Uterus (tissue), 3 donors: ENCODE measurements at regions not wholly inside any gene's neighbourhood (a gene's known extent, or its start where the extent isn't known, plus 50 kb on each side); places are given as distances from the start of the nearest gene placed in this dataset.

Experiments
- DNase-seq, 2 donors: peaks; one replicate each; pipeline ENCODE4 v3.0.0-alpha.2; 2019 to 2020
- H3K27ac ChIP-seq, 2 donors: fragments of 200-600 bp; sonication (generic); 1 replicate in 1 of 2; 2 replicates in 1 of 2; pipeline ENCODE4 v1.5.1; 2016 to 2018
- H3K27me3 ChIP-seq, 2 donors: fragments of 200-600 bp; sonication (generic); one replicate each; pipeline ENCODE4 v1.5.1; 2018 to 2019; ENCODE audit warnings: control low read depth in 1 of 2
- H3K36me3 ChIP-seq, 2 donors: fragments of 200-600 bp; sonication (generic); one replicate each; pipeline ENCODE4 v1.5.1; 2019; ENCODE audit warnings: control low read depth in 1 of 2
- H3K4me1 ChIP-seq, 2 donors: fragments of 200-600 bp; sonication (generic); one replicate each; pipeline ENCODE4 v1.5.1; 2018 to 2019; ENCODE audit warnings: control low read depth in 1 of 2
- H3K4me3 ChIP-seq, 2 donors: fragments of 200-600 bp; sonication (generic); 1 replicate in 1 of 2; 2 replicates in 1 of 2; pipeline ENCODE4 v1.5.1; 2018 to 2019; ENCODE audit warnings: mild to moderate bottlenecking in 1 of 2
- H3K9me3 ChIP-seq, 2 donors: fragments of 200-600 bp; sonication (generic); one replicate each; pipeline ENCODE4 v1.5.1; 2019; ENCODE audit warnings: control low read depth in 1 of 2
- CTCF ChIP-seq, 4 experiments: fragments of 200-600 bp in 2 of 4; fragments of 450-650 bp in 2 of 4; sonication (generic) in 2 of 4; IDR thresholded peaks; one replicate each; pipeline ENCODE4 v1.5.1; 2016 to 2019; ENCODE audit warnings: antibody characterized with exemption in 4 of 4, mild to moderate bottlenecking in 2 of 4, moderate library complexity in 1 of 4
- POLR2A ChIP-seq, 2 donors: fragments of 450-650 bp; IDR thresholded peaks; one replicate each; pipeline ENCODE4 v1.6.1; 2016; ENCODE audit warnings: antibody characterized with exemption in 2 of 2, mild to moderate bottlenecking in 1 of 2, moderate library complexity in 1 of 2
- intact Hi-C: fragments of 100-400 bp; cut with DNase I; formaldehyde crosslinking; loops from one replicate; pipeline ENCODE4 v1.15.1; 2023; ENCODE audit warnings: low total_unique reads
- donor health status: DM: yes; HTN: yes; CAD: no.

DNA sequence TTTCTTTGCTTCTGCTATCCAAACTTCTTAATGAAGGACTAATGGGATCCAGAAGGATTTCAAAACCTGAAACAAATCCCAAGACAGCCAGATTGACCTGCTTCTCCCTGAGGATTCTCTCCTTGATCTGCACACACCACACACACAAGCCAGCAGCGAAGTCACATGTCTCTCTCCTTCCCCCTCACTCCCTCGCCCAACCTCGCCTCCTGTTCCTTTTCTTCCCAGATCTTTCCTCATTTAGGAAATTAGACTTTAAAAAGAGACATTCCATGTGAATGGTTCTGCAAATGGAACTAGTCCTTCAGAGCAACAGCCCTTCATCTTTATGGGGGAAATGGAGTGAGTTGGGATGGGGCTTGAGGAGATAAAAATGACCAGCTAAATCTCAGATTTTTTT, 639.1 kb upstream of the SETBP1 start:
- Histone ChIP-seq H3K9me3 (no peaks in the 10 kb centered on the region), H3K27ac (no peak overlapping the region), H3K27me3 (no peaks in the 10 kb centered on the region), H3K36me3 (no peaks in the 10 kb centered on the region), H3K4me3 (no peak overlapping the region), H3K4me1 (no peaks in the 10 kb centered on the region)
- intact Hi-C loops: no loop called here
- no peak for TF ChIP-seq CTCF (IDR thresholded peaks at IDR 0.05)
- no peak for TF ChIP-seq POLR2A (IDR thresholded peaks at IDR 0.05)
- DNase-seq: no peak

DNA sequence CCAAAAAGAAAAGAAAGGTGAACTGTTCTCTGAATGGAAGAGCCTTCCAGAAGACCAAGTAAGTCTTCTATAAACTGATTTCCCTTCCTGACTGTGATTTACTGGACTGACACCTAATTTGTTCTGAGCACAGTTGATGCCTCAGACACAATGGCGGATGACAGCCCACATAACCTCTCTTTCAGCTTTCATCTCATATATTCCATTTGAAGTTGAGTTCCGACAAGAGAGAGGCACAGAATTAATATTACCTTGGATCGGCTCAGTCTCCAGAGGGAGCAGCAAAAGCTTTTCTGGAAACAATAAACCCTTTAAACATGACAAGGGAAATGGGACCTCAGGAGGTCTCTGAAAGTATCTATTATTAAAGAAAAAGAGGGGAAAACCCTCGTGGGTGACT, 638.7 kb upstream of the SETBP1 start:
- DNase-seq: no peak
- H3K4me1 ChIP-seq: no peaks in the 10 kb centered on the region
- H3K27me3 ChIP-seq: no peaks in the 10 kb centered on the region
- no peak overlapping the region for H3K4me3 ChIP-seq
- TF ChIP-seq CTCF (IDR thresholded peaks at IDR 0.05): no peak
- TF ChIP-seq POLR2A (IDR thresholded peaks at IDR 0.05): no peak
- intact Hi-C loops: no loop called here
- H3K36me3 ChIP-seq: no peaks in the 10 kb centered on the region
- H3K27ac ChIP-seq: no peak overlapping the region
- no peaks in the 10 kb centered on the region for H3K9me3 ChIP-seq

DNA sequence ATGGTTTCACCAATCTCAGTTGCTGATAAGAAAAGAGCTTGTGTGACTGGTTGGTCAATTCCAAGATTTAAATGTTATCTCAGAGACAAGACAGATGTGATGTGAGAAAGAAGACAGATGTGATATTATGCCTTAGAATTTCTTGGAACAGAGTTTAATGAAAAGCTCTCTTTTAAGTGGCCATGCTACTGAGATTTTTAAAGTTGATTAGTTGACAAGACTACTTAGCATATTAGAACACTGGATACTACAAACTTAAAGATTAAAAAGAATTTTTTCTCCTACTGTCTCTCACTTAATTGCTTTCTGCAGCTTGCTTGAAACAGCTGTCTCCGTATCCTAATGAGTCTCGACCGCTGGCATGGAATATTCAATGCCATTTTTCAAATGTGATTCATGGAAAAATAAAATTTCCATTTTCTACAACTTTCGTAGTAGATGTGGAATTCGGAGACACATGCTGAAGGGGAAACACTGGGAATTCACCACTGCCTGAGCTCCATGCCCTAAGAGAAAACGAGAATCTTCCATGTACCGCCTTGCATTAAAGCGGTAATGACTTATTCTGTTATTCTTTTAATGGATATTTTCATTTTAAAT, 634.2 kb upstream of the SETBP1 start:
- Histone ChIP-seq H3K9me3 (no peaks in the 10 kb centered on the region), H3K36me3 (no peaks in the 10 kb centered on the region), H3K27ac (no peak overlapping the region), H3K4me1 (no peaks in the 10 kb centered on the region), H3K27me3 (no peaks in the 10 kb centered on the region), H3K4me3 (no peak overlapping the region)
- TF ChIP-seq POLR2A (IDR thresholded peaks at IDR 0.05) (no peak), CTCF (IDR thresholded peaks at IDR 0.05) (no peak)
- intact Hi-C loops: no loop called here
- DNase-seq: no peak

DNA sequence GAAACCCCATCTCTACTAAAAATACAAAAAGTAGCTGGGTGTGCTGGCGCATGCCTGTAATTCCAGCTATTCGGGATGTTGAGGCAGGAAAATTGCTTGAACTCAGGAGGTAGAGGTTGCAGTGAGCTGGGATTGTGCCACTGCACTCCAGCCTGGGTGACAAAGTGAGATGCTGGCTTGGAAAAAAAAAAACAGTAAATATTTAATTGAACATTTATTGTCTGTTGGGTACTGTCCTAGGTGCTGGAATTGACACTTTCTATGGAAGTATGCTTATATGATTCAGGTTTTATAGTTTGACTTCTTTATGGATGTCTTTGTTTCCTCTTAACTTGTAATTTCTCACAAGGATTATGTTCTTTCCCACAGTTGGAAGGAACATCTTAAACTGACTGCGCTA, 633.1 kb upstream of the SETBP1 start:
- TF ChIP-seq POLR2A (IDR thresholded peaks at IDR 0.05) (no peak), CTCF (IDR thresholded peaks at IDR 0.05) (no peak)
- H3K27ac ChIP-seq: no peak overlapping the region
- H3K9me3 ChIP-seq: no peaks in the 10 kb centered on the region
- no peaks in the 10 kb centered on the region for H3K4me1 ChIP-seq
- DNase-seq: no peak
- H3K27me3 ChIP-seq: no peaks in the 10 kb centered on the region
- no peaks in the 10 kb centered on the region for H3K36me3 ChIP-seq
- intact Hi-C loops: no loop called here
- H3K4me3 ChIP-seq: no peak overlapping the region

DNA sequence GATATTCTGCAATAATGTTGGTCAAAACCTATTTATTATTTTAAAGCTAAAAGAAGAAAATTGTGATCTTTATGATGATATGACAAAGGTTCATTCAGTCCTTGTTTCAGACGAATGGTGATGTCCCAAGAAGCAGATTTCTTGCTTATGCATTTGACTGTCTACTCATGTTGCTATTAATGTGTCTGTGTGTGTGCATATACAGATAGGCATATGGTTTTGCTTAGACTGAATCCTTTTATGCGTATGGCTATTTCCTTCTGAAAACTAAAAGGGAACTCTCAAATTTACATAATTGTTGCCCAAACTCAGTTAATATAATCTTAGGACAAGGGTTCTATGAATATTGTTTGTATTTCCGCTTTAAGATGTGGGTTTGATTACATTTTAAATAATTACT, 632.3 kb upstream of the SETBP1 start:
- no peaks in the 10 kb centered on the region for H3K9me3 ChIP-seq
- H3K36me3 ChIP-seq: no peaks in the 10 kb centered on the region
- no peaks in the 10 kb centered on the region for H3K27me3 ChIP-seq
- no peak for TF ChIP-seq CTCF (IDR thresholded peaks at IDR 0.05)
- TF ChIP-seq POLR2A (IDR thresholded peaks at IDR 0.05): no peak
- H3K4me1 ChIP-seq: no peaks in the 10 kb centered on the region
- intact Hi-C loops: no loop called here
- DNase-seq: no peak
- H3K4me3 ChIP-seq: no peak overlapping the region
- no peak overlapping the region for H3K27ac ChIP-seq
